ENCODE measurements at regions not wholly inside any gene's neighbourhood (a gene's known extent, or its start where the extent isn't known, plus 50 kb on each side); places are given as distances from the start of the nearest gene placed in this dataset.
"Not testable (repeated sequence)": the region's sequence is repeated elsewhere in the genome, so short reads cannot be mapped to it uniquely, and the experiment has no call there.

GRCh38 chr7:125181569-125182267 lies 252.1 kb upstream of the POT1 start:
- H3K27me3 Mint-ChIP-seq; H3K36me3 Mint-ChIP-seq (ENCODE audit: low read depth); ATAC-seq (replicated peaks); H3K9me3 Mint-ChIP-seq; H3K4me1 Mint-ChIP-seq; H3K27ac Mint-ChIP-seq; H3K4me3 Mint-ChIP-seq: not testable (repeated sequence)

GRCh38 chr7:125173571-125173970 lies 243.9 kb upstream of the POT1 start:
- no peak for ATAC-seq (replicated peaks)
- no peaks in the 10 kb centered on the region for H3K9me3 Mint-ChIP-seq
- no peak overlapping the region for H3K27ac Mint-ChIP-seq
- no peak overlapping the region for H3K4me3 Mint-ChIP-seq
- H3K4me1 Mint-ChIP-seq = no peaks in the 10 kb centered on the region
- no peaks in the 10 kb centered on the region for H3K27me3 Mint-ChIP-seq
- no peaks in the 10 kb centered on the region for H3K36me3 Mint-ChIP-seq (ENCODE audit: low read depth)

GRCh38 chr7:125169088-125169487 lies 239.5 kb upstream of the POT1 start:
- H3K4me1 Mint-ChIP-seq = no peaks in the 10 kb centered on the region
- ATAC-seq (replicated peaks) = no peak
- H3K4me3 Mint-ChIP-seq = no peak overlapping the region
- H3K9me3 Mint-ChIP-seq = no peaks in the 10 kb centered on the region
- H3K36me3 Mint-ChIP-seq (ENCODE audit: low read depth) = no peaks in the 10 kb centered on the region
- no peaks in the 10 kb centered on the region for H3K27me3 Mint-ChIP-seq
- no peak overlapping the region for H3K27ac Mint-ChIP-seq

- no peak for ATAC-seq (replicated peaks)
- Mint-ChIP-seq H3K4me1 (no peaks in the 10 kb centered on the region), H3K27ac (no peak overlapping the region), H3K9me3 (peaks cover 3% of the 10 kb centered on the region), H3K27me3 (no peaks in the 10 kb centered on the region), H3K36me3 (ENCODE audit: low read depth) (no peaks in the 10 kb centered on the region), H3K4me3 (no peak overlapping the region)
Observed at GRCh38 chr7:125154930-125155329, 225.3 kb upstream of the POT1 start.

DNA sequence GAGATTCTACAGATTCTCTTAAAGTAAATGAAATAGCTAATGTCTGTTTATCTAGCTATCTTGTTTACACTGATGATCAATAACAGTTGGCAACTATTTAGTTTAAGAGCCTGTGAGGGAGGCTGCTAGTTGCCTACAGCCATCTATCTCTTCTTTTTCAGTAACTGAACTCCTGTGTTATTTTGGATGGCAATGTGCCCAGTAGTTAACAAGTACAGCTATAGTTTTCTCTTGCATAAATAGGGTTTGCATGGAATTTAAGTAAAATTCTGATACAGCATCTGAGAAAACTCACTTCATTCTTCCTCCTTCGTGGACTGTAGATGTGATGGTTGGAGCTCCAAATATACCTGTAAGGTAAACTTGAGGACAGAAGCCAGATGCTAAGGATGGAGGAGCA lies 219.5 kb upstream of the POT1 start:
- no peak for ATAC-seq (replicated peaks)
- Mint-ChIP-seq H3K4me1 (no peaks in the 10 kb centered on the region), H3K27me3 (no peaks in the 10 kb centered on the region), H3K27ac (no peak overlapping the region), H3K9me3 (no peaks in the 10 kb centered on the region), H3K36me3 (ENCODE audit: low read depth) (no peaks in the 10 kb centered on the region), H3K4me3 (no peak overlapping the region)

DNA sequence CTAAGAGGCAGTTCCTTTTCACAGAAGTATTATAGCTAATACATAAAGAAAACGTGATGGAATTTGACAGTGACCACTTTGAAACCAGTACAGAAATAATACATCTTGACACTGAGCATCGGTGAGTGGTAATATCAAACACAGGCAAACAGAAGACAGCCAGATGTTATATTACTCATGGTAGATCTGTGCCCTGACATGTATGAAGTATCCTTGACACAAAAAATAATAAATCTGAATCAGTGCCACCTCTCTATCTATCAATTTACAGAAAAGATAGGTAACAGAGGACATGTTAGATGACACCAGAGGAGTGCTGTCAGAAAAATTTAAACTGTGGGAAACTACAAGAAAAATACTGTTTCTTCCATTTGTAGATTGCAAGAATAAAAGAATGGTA lies 217.4 kb upstream of the POT1 start:
- Mint-ChIP-seq H3K4me3 (no peak overlapping the region), H3K27ac (no peak overlapping the region), H3K9me3 (no peaks in the 10 kb centered on the region), H3K36me3 (ENCODE audit: low read depth) (no peaks in the 10 kb centered on the region), H3K27me3 (no peaks in the 10 kb centered on the region), H3K4me1 (no peaks in the 10 kb centered on the region)
- no peak for ATAC-seq (replicated peaks)

GRCh38 chr7:125136755-125137532 lies 207.3 kb upstream of the POT1 start:
- Mint-ChIP-seq H3K27ac (no peak overlapping the region), H3K27me3 (no peaks in the 10 kb centered on the region), H3K9me3 (no peaks in the 10 kb centered on the region), H3K36me3 (ENCODE audit: low read depth) (no peaks in the 10 kb centered on the region), H3K4me1 (no peaks in the 10 kb centered on the region), H3K4me3 (no peak overlapping the region)
- no peak for ATAC-seq (replicated peaks)

DNA sequence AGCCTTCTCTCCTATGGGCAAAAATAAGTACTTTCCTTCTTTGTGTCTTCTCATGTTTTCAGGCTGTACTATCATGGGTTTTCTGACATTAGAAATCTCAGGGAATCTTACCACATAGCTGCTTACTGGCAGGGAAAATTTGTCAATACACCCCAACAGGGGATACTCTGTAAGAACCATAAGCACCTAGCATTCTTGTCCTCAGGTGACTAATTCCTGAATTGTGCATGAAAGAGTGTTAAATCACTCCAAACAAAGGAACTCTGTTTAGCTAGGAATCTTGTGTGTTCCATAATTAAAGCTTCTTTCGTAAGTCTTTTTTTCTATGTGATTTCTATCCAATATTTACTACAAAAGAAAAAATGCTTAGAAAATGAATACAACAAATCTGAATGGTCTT lies 206.7 kb upstream of the POT1 start:
- no peaks in the 10 kb centered on the region for H3K4me1 Mint-ChIP-seq
- H3K36me3 Mint-ChIP-seq (ENCODE audit: low read depth) = no peaks in the 10 kb centered on the region
- no peaks in the 10 kb centered on the region for H3K9me3 Mint-ChIP-seq

DNA sequence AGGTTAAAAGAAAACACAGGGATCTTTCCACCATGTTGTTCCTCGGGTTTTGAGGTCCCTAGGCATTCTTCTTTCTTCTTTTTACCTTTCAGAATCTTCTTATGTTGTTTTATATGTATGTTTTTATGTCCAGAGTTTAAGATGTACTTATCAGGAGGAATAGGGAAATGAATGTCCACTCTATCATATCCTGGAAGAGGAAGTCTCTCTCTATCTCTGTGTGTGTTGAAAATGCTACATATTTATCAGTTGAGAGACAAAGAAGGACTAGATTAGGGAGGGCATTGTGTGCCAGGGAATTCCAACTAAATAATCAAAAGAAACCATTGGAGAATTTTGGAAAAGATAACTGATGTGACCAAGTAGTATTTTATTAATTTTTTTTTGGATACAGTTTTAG lies 200.5 kb upstream of the POT1 start:
- ATAC-seq (replicated peaks) = no peak
- H3K9me3 Mint-ChIP-seq = no peaks in the 10 kb centered on the region

More for the DNA sequence above, 206.7 kb upstream of the POT1 start:
- ATAC-seq (replicated peaks) = no peak
- H3K27me3 Mint-ChIP-seq = no peaks in the 10 kb centered on the region
- H3K4me3 Mint-ChIP-seq = no peak overlapping the region
- no peak overlapping the region for H3K27ac Mint-ChIP-seq

DNA sequence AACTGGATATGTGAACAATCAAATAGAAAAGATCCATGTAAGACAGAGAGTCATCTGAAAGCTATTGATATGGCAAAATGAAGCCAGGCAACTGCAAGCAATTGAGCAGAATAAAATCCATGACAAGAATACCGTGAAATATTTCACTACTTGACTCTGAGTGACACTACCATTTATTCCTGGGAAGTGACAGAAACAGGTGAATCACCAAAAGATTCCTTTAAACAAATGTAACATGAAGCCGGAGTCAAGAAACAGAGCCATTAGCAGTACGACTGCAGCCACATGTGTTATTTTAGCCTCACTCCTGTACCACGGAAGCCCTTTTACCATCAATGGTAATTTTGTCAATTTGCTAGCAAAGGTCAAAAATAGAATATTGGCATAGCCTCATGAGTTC lies 197.7 kb upstream of the POT1 start:
- Mint-ChIP-seq H3K36me3 (ENCODE audit: low read depth) (no peaks in the 10 kb centered on the region), H3K4me3 (no peak overlapping the region)
- ATAC-seq (replicated peaks) = no peak

More for the DNA sequence above, 200.5 kb upstream of the POT1 start:
- Mint-ChIP-seq H3K4me3 (no peak overlapping the region), H3K27me3 (no peaks in the 10 kb centered on the region), H3K27ac (no peak overlapping the region), H3K4me1 (no peaks in the 10 kb centered on the region), H3K36me3 (ENCODE audit: low read depth) (no peaks in the 10 kb centered on the region)

GRCh38 chr7:125126376-125126775 lies 196.8 kb upstream of the POT1 start:
- no peaks in the 10 kb centered on the region for H3K9me3 Mint-ChIP-seq
- no peak overlapping the region for H3K4me3 Mint-ChIP-seq
- no peak overlapping the region for H3K27ac Mint-ChIP-seq
- no peaks in the 10 kb centered on the region for H3K36me3 Mint-ChIP-seq (ENCODE audit: low read depth)
- ATAC-seq (replicated peaks) = no peak
- no peaks in the 10 kb centered on the region for H3K4me1 Mint-ChIP-seq
- H3K27me3 Mint-ChIP-seq = no peaks in the 10 kb centered on the region

More for the DNA sequence above, 197.7 kb upstream of the POT1 start:
- Mint-ChIP-seq H3K9me3 (no peaks in the 10 kb centered on the region), H3K4me1 (no peaks in the 10 kb centered on the region), H3K27ac (no peak overlapping the region), H3K27me3 (no peaks in the 10 kb centered on the region)

GRCh38 chr7:125125315-125125714 lies 195.7 kb upstream of the POT1 start:
- ATAC-seq (replicated peaks) = no peak
- Mint-ChIP-seq H3K4me1 (no peaks in the 10 kb centered on the region), H3K9me3 (no peaks in the 10 kb centered on the region), H3K36me3 (ENCODE audit: low read depth) (no peaks in the 10 kb centered on the region), H3K27me3 (no peaks in the 10 kb centered on the region), H3K27ac (no peak overlapping the region), H3K4me3 (no peak overlapping the region)

DNA sequence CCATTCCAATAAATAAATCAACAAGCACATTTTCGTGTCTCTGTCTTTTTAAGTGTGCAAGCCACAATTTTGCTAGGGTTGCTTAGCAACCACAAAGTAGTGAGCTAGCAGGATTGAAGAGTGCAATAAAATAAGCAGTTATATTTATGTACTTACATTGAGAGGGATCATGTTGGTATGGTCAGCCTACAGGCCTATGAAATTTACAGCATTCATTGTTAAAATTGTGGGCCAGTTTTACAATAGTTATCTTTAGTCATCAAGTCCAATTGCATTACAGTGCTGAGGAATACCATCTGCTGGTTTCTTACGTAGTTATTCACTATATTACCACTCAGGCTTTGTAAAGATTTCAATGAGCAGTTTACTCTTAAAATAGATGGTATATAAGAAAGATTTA lies 192.5 kb upstream of the POT1 start:
- no peaks in the 10 kb centered on the region for H3K36me3 Mint-ChIP-seq (ENCODE audit: low read depth)
- H3K27ac Mint-ChIP-seq = no peak overlapping the region
- no peak overlapping the region for H3K4me3 Mint-ChIP-seq
- H3K9me3 Mint-ChIP-seq = no peaks in the 10 kb centered on the region
- H3K27me3 Mint-ChIP-seq = no peaks in the 10 kb centered on the region
- no peaks in the 10 kb centered on the region for H3K4me1 Mint-ChIP-seq
- ATAC-seq (replicated peaks) = no peak

- Mint-ChIP-seq H3K4me3 (no peak overlapping the region), H3K36me3 (ENCODE audit: low read depth) (no peaks in the 10 kb centered on the region), H3K27me3 (no peaks in the 10 kb centered on the region), H3K27ac (no peak overlapping the region), H3K9me3 (no peaks in the 10 kb centered on the region), H3K4me1 (no peaks in the 10 kb centered on the region)
- no peak for ATAC-seq (replicated peaks)
Observed at GRCh38 chr7:125119559-125120115, 190.0 kb upstream of the POT1 start.

DNA sequence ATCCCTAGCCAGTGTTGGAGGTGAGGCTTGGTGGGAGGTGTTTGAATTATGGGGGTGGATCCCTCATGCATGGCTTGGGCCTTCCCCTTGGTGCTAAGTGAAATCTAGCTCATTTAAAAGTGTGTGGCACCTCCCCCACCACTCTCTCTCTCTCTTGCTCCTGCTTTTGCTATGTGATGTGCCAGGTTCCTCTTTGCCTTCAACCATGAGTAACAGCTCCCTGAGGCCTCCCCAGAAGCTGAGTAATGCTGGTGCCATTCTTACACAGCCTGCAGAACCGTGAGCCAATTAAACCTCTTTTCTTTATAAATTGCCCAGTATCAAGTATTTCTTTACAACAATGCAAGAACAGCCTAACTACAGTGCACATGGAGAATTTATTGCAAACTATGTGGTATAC lies 188.8 kb upstream of the POT1 start:
- Mint-ChIP-seq H3K4me1 (no peaks in the 10 kb centered on the region), H3K4me3 (no peak overlapping the region), H3K9me3 (no peaks in the 10 kb centered on the region), H3K27me3 (no peaks in the 10 kb centered on the region), H3K36me3 (ENCODE audit: low read depth) (no peaks in the 10 kb centered on the region), H3K27ac (no peak overlapping the region)
- no peak for ATAC-seq (replicated peaks)

Measured in activated T-helper 17 cell treated with anti-CD3 and anti-CD28 coated beads, Interleukin-2, amount 50 U/mL, for 72 hours (primary cell).